HG03095 (cell line): ENCODE measurements at regions not wholly inside any gene's neighbourhood (a gene's known extent, or its start where the extent isn't known, plus 50 kb on each side); places are given as distances from the start of the nearest gene placed in this dataset.
"Not testable (repeated sequence)": the region's sequence is repeated elsewhere in the genome, so short reads cannot be mapped to it uniquely, and the experiment has no call there.

Source experiments
- ATAC-seq: cut with Tn5 transposase; IDR thresholded peaks from one replicate; pipeline ENCODE4 v1.9.1; 2021; ENCODE audit warnings: moderate library complexity; ENCODE audit not compliant: unreplicated experiment

GRCh38 chr10:8128511-8128910 is 74.0 kb downstream of the GATA3 start:
- no peak for ATAC-seq

GRCh38 chr10:8129438-8129837 is 75.0 kb downstream of the GATA3 start:
- no peak for ATAC-seq

- peak; percentile 52 for ATAC-seq
Observed at GRCh38 chr10:8130973-8131911, 76.8 kb downstream of the GATA3 start.

DNA sequence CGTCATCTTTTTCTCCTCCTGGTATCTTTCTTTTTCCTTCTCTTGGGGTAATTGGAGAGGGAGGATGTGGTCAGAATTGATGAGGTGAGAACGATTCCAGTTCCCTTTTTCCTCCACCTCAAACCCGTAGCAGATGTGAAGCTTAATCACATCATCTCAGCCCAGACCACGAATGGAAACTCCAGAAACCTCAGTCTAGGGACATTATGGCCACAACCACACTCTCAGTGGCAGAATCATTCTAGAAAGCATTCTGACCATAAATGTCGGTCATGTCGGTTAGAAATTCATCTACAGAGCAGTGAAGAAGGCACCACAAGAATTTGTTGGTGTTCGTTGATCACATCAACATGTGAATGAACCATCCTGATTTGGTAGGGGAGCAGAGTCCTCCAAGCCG is 78.7 kb downstream of the GATA3 start:
- ATAC-seq, result peak; percentile 68

- ATAC-seq, result no peak
Observed at GRCh38 chr10:8136736-8137135, 82.2 kb downstream of the GATA3 start.

DNA sequence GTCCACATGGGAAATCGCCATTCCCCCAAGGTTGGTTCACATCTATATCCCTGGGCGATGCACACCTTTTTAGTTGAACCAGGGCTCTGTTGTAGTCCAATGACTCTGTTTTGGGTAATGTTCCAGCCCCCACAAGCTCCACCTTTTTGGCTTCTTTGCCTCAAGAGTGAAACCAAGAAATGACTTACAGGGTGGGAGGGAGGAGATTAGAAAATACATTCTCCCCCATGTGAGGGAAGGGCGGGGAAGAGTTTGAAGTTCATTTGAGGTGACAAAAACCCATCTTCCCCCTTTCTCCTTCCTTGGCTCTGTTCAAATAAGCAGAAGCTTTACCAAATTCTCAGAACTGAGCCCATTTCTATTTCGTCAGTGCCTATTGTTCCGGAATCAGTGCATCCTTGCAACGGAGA is 82.8 kb downstream of the GATA3 start:
- ATAC-seq, result no peak

GRCh38 chr10:8137726-8138125 is 83.2 kb downstream of the GATA3 start:
- no peak for ATAC-seq

- no peak for ATAC-seq
Observed at GRCh38 chr10:8138471-8138870, 84.0 kb downstream of the GATA3 start.

- no peak for ATAC-seq
Observed at GRCh38 chr10:8144496-8144895, 90.0 kb downstream of the GATA3 start.

GRCh38 chr10:8146650-8147049 is 92.2 kb downstream of the GATA3 start:
- no peak for ATAC-seq

DNA sequence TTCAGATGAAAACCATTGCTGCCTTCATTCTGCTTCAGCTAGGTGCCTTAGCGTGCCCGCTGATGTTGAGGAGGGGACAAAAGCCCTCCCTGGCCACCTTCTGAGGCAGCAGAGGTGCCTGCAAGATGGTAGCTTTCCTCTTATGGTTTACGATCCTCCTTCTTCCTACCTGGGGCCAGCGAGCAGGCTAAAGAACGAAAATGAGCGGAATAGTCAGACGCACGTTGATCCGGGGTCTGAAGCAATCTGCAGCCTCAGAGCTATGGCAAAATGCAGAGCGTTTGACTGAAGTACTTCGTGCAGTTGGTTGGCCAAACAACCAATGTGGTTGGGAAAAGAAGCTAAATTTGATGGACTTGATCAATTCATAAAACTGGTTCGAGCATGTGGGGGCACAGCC is 95.5 kb downstream of the GATA3 start:
- ATAC-seq, result no peak

DNA sequence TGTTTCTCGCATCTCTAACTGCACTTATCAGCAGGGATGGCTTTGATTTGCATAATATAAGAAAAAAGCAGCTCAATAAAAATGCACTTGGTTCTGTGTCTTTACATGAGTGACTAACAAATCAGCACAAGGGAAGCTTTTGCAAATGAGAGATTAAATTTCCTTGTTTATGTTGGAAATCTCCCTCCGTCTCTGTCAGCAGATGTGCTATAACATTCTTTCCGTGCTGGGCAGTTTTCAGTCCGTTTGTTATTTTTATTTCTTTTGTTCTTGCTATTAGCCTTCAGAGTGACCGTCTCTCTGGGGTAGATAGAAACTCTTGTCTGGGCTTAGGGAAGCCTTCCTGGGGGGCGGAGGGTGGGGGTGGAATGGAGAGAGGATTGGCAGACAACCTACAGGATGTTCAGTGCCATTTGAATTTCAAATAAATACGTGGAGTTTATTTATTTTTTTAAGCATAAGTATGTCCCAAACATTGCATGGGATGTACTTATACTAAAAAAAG is 96.0 kb downstream of the GATA3 start:
- no peak for ATAC-seq

DNA sequence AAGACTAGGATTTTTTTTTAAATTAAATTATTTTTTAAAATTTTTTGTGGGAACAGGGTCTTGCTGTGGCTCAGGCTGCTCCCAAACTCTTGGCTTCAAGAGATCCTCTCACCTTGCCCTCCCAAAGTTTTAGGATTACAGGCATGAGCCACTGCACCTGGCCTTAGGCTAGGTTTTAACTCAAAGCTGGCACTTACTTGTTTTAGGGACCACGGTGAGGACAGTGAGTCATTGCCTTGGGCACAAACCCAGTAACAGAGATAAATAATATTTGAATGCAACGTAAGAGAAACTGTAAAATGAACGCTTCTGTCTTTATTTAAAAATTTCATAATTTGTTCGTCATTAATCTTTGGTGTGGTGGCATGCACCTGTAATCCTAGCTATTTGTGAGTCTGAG is 96.6 kb downstream of the GATA3 start:
- no peak for ATAC-seq

GRCh38 chr10:8156918-8157317 is 102.4 kb downstream of the GATA3 start:
- ATAC-seq, result no peak

DNA sequence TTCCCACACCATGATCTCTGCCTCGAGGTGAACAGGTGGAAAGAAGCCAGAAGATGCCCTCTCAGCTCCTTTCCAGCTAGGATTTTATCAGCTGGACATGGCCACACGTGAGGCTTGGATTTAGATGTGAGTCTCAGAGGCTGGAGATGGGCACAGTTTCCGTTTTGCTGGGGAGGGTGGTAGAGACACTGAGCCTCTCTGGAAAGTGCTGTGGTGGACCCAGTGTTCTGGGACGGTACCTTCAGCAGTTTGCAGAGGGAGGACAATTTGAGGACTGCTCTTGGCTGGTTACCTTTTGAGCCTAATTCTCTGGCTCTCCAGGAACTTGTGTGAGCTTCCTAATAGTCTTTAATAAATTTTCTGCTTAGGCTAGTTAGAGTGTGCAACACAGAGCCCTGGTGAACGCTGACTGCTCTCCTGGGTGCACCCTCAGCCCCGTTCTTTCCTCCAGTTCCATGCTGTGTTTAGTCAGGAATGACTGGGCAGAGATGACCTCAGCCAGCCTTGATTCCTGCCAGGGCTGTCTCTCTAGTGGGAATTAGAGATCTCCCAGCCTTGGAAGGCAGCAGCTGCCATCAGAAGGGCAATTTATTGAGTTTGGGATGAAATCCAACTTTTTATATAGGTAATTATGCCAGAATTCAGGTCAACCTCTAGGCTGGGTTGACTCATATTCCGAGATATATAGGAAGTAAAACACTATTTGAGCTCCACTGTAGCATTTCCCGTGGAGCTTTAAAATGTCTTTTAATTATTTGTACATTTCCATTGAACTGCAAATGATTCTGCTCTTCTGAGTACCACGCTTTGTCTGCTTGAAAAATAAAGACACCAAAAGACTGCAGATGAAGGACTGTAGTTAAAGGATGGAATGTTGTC is 103.9 kb downstream of the GATA3 start:
- ATAC-seq, result no peak

GRCh38 chr10:8159341-8160165 is 105.1 kb downstream of the GATA3 start:
- ATAC-seq, result no peak

DNA sequence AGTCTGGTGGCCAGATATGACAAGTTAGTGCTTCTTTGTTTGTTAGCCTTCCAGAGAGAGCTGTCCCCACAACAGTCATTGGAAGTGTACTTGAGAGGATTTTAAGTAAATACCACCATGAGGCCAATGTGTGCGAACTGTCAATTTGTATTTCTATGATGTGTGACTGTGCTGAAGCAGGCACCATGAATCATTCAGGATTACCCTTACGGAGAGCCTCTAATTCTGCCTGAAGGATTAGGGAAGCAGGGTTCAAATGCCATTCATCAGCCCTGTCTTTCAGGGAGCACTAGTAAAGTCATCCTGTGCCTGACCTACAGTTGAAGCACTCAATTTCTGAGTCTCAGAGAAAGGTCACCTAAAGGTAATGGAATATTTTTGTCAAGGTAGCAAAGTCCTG is 109.3 kb downstream of the GATA3 start:
- no peak for ATAC-seq

GRCh38 chr10:8164640-8165039 is 110.2 kb downstream of the GATA3 start:
- ATAC-seq, result not testable (repeated sequence)

DNA sequence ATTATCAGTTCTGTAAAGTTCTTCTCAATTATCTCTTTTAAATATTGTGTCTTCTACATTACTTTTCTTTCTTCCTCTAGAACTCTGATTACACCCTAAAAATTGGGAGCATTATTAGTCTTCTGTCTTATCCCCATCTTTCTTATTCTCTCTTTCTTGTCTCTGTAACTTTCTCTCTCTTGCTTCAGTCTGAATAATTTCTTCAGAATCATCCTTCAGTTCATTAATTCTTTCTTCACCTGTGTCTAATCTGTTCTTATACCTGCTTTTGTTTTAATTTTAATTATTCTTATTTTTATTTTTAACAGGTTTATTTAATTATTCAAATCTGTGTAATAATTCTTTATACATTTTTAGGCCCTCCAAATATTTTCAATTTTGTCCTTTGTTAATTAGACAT is 114.3 kb downstream of the GATA3 start:
- no peak for ATAC-seq

GRCh38 chr10:8171008-8171407 is 116.5 kb downstream of the GATA3 start:
- ATAC-seq, result no peak

DNA sequence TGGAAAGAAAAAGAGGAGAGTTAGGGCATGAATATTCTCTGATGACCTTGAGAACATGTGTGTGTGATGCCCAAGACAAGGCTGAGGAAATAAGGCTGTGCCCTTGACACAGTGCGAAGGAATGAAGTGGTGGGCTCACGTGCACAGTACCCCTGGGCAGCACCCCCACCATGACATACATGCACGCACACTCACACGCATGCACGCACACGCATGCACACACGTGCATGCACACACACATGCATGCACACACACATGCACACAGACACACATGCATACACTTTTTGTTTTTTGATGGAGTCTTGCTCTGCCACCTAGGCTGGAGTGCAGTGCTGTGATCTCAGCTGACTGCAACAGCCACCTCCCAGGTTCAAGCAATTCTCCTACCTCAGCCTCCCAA is 118.1 kb downstream of the GATA3 start:
- no peak for ATAC-seq
